ENCODE measurements at regions not wholly inside any gene's neighbourhood (a gene's known extent, or its start where the extent isn't known, plus 50 kb on each side); places are given as distances from the start of the nearest gene placed in this dataset.

DNA sequence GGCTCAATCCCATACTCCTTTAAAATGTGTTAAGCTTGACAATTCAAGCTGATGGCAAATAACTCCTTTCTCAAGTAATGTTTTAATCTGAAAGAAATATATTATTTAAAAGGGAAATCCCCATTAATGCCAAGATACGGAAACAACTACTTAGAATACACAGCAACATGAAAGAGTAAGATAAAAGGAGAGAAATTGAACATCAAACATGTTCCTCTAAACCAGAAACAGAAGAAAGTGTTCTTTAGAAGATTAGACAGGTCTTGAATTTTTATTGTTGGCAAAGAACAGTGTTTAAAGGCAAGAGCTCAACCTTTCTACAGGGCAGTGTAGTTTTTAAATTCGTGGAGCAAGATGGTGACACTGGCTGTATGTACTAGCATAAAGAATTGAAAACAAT is 105.8 kb upstream of the NRIP1 start:
- DNase-seq = no peak
- H3K27me3 Mint-ChIP-seq (ENCODE audit: low read depth) = no peaks in the 10 kb centered on the region

More for the DNA sequence above, 105.8 kb upstream of the NRIP1 start:
- H3K4me3 Mint-ChIP-seq = no peak overlapping the region
- Histone ChIP-seq H2BK20ac (ENCODE audit: low read depth, low read length, poor library complexity, severe bottlenecking) (no peak overlapping the region), H4K8ac (replicated peaks; ENCODE audit: insufficient read length, low read depth, low read length) (no peak overlapping the region), H3K9me3 (ENCODE audit: control insufficient read depth, low read depth, low read length) (no peaks in the 10 kb centered on the region), H2BK120ac (ENCODE audit: low read depth, low read length, poor library complexity, severe bottlenecking) (no peak overlapping the region), H3K56ac (ENCODE audit: insufficient read length, low read depth, low read length) (no peak overlapping the region), H2BK15ac (ENCODE audit: low read depth, low read length) (no peak overlapping the region), H3K27me3 (ENCODE audit: insufficient read depth, low read length) (no peaks in the 10 kb centered on the region), H4K91ac (ENCODE audit: insufficient read length, low read depth, low read length) (no peak overlapping the region), H3K18ac (ENCODE audit: insufficient read length, low read depth, low read length) (no peak overlapping the region), H3K79me2 (ENCODE audit: insufficient read depth, low read length) (no peaks in the 10 kb centered on the region), H2BK12ac (ENCODE audit: insufficient read length, low read depth, low read length) (no peak overlapping the region), H3K4me1 (ENCODE audit: insufficient read depth, low read length) (no peaks in the 10 kb centered on the region), H3K23ac (ENCODE audit: insufficient read length, low read depth, low read length) (no peak overlapping the region), H2BK5ac (ENCODE audit: insufficient read length, low read length) (no peak overlapping the region), H2AFZ (ENCODE audit: low read length) (no peak overlapping the region), H3K9ac (ENCODE audit: extremely low read depth, insufficient read length, low read length) (no peak overlapping the region), H2AK5ac (ENCODE audit: insufficient read length, low read length) (no peak overlapping the region), H3T11ph (ENCODE audit: low read length) (no peak overlapping the region), H3K14ac (ENCODE audit: insufficient read depth, low read length) (no peak overlapping the region), H3K4ac (ENCODE audit: low read depth, low read length) (no peak overlapping the region), H4K20me1 (ENCODE audit: control insufficient read depth, insufficient read depth, insufficient read length) (no peaks in the 10 kb centered on the region), H3K79me1 (ENCODE audit: insufficient read depth, low read depth, low read length, poor library complexity, severe bottlenecking) (no peaks in the 10 kb centered on the region), H3K23me2 (ENCODE audit: insufficient read length, low read depth, low read length, poor library complexity, severe bottlenecking) (no peaks in the 10 kb centered on the region), H3K4me2 (ENCODE audit: insufficient read depth, insufficient read length, low read length) (no peak overlapping the region), H4K5ac (ENCODE audit: insufficient read length, low read depth, low read length) (no peak overlapping the region), H3K27ac (ENCODE audit: insufficient read length, low read depth, low read length) (no peak overlapping the region)
- H3K27ac Mint-ChIP-seq = no peak overlapping the region
- H3K36me3 Mint-ChIP-seq (ENCODE audit: insufficient read depth in 1 of 3, low read depth in 3 of 3) = peaks cover 0 to 2% (median 0%) of the 10 kb centered on the region in 3 experiments; a peak in 3 of 7 replicates
- no CpG with 5 or more reads among the region's 2 CpGs for WGBS (ENCODE audit: extremely low coverage, insufficient read length, low lambda C conversion rate)
- no peaks in the 10 kb centered on the region for H3K4me1 Mint-ChIP-seq
- TF ChIP-seq, protein P1, sequence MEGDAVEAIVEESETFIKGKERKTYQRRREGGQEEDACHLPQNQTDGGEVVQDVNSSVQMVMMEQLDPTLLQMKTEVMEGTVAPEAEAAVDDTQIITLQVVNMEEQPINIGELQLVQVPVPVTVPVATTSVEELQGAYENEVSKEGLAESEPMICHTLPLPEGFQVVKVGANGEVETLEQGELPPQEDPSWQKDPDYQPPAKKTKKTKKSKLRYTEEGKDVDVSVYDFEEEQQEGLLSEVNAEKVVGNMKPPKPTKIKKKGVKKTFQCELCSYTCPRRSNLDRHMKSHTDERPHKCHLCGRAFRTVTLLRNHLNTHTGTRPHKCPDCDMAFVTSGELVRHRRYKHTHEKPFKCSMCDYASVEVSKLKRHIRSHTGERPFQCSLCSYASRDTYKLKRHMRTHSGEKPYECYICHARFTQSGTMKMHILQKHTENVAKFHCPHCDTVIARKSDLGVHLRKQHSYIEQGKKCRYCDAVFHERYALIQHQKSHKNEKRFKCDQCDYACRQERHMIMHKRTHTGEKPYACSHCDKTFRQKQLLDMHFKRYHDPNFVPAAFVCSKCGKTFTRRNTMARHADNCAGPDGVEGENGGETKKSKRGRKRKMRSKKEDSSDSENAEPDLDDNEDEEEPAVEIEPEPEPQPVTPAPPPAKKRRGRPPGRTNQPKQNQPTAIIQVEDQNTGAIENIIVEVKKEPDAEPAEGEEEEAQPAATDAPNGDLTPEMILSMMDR (conservative IDR thresholded peaks at IDR 0.05) = no peak
- peaks cover 0 to 4% of the 10 kb centered on the region in 2 experiments; a peak in 1 of 5 replicates for H3K9me3 Mint-ChIP-seq
